Hepatocyte (in vitro differentiated cells): ENCODE measurements at regions not wholly inside any gene's neighbourhood (a gene's known extent, or its start where the extent isn't known, plus 50 kb on each side); places are given as distances from the start of the nearest gene placed in this dataset.

ENCODE experiments used
- DNase-seq: peaks from one replicate; pipeline ENCODE4 v3.0.0-alpha.2; 2016; ENCODE audit warnings: low spot score
- H2AFZ ChIP-seq: fragments of 200-600 bp; sonication (generic); 2 replicates; pipeline ENCODE4 v1.6.0; 2016; ENCODE audit warnings: antibody characterized with exemption, mild to moderate bottlenecking
- H3K27ac ChIP-seq: fragments of 200-600 bp; sonication (generic); 2 replicates; pipeline ENCODE4 v1.5.1; 2016; ENCODE audit warnings: mild to moderate bottlenecking
- H3K27me3 ChIP-seq: fragments of 200-600 bp; sonication (generic); 2 replicates; pipeline ENCODE4 v1.6.1; 2016
- H3K36me3 ChIP-seq: fragments of 200-600 bp; sonication (generic); replicated peaks from 2 replicates; pipeline ENCODE4 v1.5.1; 2016; ENCODE audit warnings: low read depth; ENCODE audit not compliant: insufficient read depth
- H3K4me1 ChIP-seq: fragments of 200-600 bp; sonication (generic); 2 replicates; pipeline ENCODE4 v1.5.1; 2016; ENCODE audit warnings: mild to moderate bottlenecking, moderate library complexity; ENCODE audit not compliant: insufficient read depth
- H3K4me2 ChIP-seq: fragments of 200-600 bp; sonication (generic); 2 replicates; pipeline ENCODE4 v1.6.0; 2016
- H3K4me3 ChIP-seq: fragments of 200-600 bp; sonication (generic); 2 replicates; pipeline ENCODE4 v1.5.1; 2016; ENCODE audit warnings: mild to moderate bottlenecking
- H3K79me2 ChIP-seq: fragments of 200-600 bp; sonication (generic); 2 replicates; pipeline ENCODE4 v1.6.0; 2017; ENCODE audit warnings: mild to moderate bottlenecking
- H3K9me2 ChIP-seq: fragments of 200-600 bp; sonication (generic); replicated peaks from 2 replicates; pipeline ENCODE4 v1.6.0; 2017; ENCODE audit warnings: mild to moderate bottlenecking; ENCODE audit not compliant: insufficient read depth
- H3K9me3 ChIP-seq: fragments of 200-600 bp; sonication (generic); 2 replicates; pipeline ENCODE4 v1.5.1; 2016; ENCODE audit warnings: low read depth, mild to moderate bottlenecking
- H4K20me1 ChIP-seq: fragments of 200-600 bp; sonication (generic); 2 replicates; pipeline ENCODE4 v1.6.0; 2016; ENCODE audit warnings: mild to moderate bottlenecking; ENCODE audit not compliant: insufficient read depth, poor library complexity, severe bottlenecking
- EZH2 ChIP-seq: fragments of 200-600 bp; sonication (generic); IDR thresholded peaks from 2 replicates; pipeline ENCODE4 v1.6.1; 2016; ENCODE audit warnings: antibody characterized with exemption, mild to moderate bottlenecking, borderline replicate concordance
- EZH2phosphoT487 ChIP-seq: fragments of 200-600 bp; sonication (generic); IDR thresholded peaks from one replicate; pipeline ENCODE4 v1.6.1; 2018; ENCODE audit warnings: antibody characterized with exemption, mild to moderate bottlenecking, low read depth, moderate library complexity; ENCODE audit not compliant: unreplicated experiment, severe bottlenecking
- WGBS: methylation state at CpG from one replicate; pipeline ENCODE4 v1.1.6; 2016; ENCODE audit warnings: low lambda C conversion rate; ENCODE audit errors: missing lambda C conversion rate; 5-methylcytosine and 5-hydroxymethylcytosine counted together
- TF ChIP-seq, protein P1 (sequence below): fragments of 200-600 bp; sonication (generic); IDR thresholded peaks from 2 replicates; pipeline ENCODE4 v1.5.1; 2016; ENCODE audit warnings: antibody characterized with exemption, mild to moderate bottlenecking; ENCODE audit not compliant: poor library complexity

GRCh38 chr11:116636341-116636929, 136.4 kb downstream of the BUD13 start:
- Histone ChIP-seq H3K9me3 (no peaks in the 10 kb centered on the region), H4K20me1 (no peaks in the 10 kb centered on the region), H3K4me1 (no peaks in the 10 kb centered on the region), H3K79me2 (no peaks in the 10 kb centered on the region), H3K27me3 (peaks cover 4% of the 10 kb centered on the region), H3K36me3 (no peaks in the 10 kb centered on the region), H3K9me2 (no peaks in the 10 kb centered on the region), H2AFZ (no peak overlapping the region), H3K4me2 (no peak overlapping the region), H3K27ac (no peak overlapping the region), H3K4me3 (no peak overlapping the region)
- DNase-seq = no peak
- WGBS = 87% methylated on average over 15 of the region's 15 CpGs
- TF ChIP-seq EZH2phosphoT487 (no peak), EZH2 (no peak)
- TF ChIP-seq, protein P1, sequence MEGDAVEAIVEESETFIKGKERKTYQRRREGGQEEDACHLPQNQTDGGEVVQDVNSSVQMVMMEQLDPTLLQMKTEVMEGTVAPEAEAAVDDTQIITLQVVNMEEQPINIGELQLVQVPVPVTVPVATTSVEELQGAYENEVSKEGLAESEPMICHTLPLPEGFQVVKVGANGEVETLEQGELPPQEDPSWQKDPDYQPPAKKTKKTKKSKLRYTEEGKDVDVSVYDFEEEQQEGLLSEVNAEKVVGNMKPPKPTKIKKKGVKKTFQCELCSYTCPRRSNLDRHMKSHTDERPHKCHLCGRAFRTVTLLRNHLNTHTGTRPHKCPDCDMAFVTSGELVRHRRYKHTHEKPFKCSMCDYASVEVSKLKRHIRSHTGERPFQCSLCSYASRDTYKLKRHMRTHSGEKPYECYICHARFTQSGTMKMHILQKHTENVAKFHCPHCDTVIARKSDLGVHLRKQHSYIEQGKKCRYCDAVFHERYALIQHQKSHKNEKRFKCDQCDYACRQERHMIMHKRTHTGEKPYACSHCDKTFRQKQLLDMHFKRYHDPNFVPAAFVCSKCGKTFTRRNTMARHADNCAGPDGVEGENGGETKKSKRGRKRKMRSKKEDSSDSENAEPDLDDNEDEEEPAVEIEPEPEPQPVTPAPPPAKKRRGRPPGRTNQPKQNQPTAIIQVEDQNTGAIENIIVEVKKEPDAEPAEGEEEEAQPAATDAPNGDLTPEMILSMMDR = no peak

GRCh38 chr11:116631201-116631600, 141.6 kb downstream of the BUD13 start:
- no peak for DNase-seq
- H3K27me3 ChIP-seq = no peaks in the 10 kb centered on the region
- H3K9me2 ChIP-seq = no peaks in the 10 kb centered on the region
- no peak for TF ChIP-seq EZH2phosphoT487
- no peak for TF ChIP-seq EZH2
- TF ChIP-seq, protein P1 = no peak
- no peaks in the 10 kb centered on the region for H3K9me3 ChIP-seq
- no peak overlapping the region for H2AFZ ChIP-seq
- H3K4me2 ChIP-seq = no peak overlapping the region
- H3K79me2 ChIP-seq = no peaks in the 10 kb centered on the region
- WGBS = 93% methylated on average over 3 of the region's 3 CpGs
- H3K36me3 ChIP-seq = no peaks in the 10 kb centered on the region
- no peaks in the 10 kb centered on the region for H4K20me1 ChIP-seq
- no peak overlapping the region for H3K4me3 ChIP-seq
- H3K27ac ChIP-seq = no peak overlapping the region
- no peaks in the 10 kb centered on the region for H3K4me1 ChIP-seq

DNA sequence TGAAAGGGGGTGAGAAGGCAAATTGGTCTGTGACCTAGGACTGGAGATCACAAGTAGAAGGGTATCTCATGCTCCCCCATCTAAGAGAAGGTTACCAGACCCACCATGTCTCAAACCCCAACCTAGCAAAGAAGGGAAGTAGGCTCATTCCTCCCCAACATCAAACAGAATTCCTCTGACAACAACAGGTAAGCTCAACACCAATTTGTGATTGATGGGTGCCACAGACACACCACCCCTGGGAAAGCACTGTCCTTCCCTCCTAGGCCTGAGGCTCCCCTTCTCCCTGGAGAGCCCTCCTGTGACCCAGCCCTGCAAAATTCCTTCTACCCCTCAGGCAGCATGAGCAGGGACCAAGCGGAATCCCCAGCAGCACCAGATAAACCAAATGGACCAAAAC, 154.3 kb downstream of the BUD13 start:
- no peak overlapping the region for H3K27ac ChIP-seq
- DNase-seq = no peak
- H3K9me3 ChIP-seq = no peaks in the 10 kb centered on the region
- H3K4me1 ChIP-seq = no peaks in the 10 kb centered on the region
- H4K20me1 ChIP-seq = no peaks in the 10 kb centered on the region
- no peaks in the 10 kb centered on the region for H3K9me2 ChIP-seq
- no peaks in the 10 kb centered on the region for H3K36me3 ChIP-seq
- TF ChIP-seq EZH2phosphoT487 (no peak), EZH2 (no peak)
- TF ChIP-seq, protein P1 = no peak
- no peak overlapping the region for H3K4me2 ChIP-seq
- H3K27me3 ChIP-seq = no peaks in the 10 kb centered on the region
- H3K4me3 ChIP-seq = no peak overlapping the region
- H2AFZ ChIP-seq = no peak overlapping the region
- H3K79me2 ChIP-seq = no peaks in the 10 kb centered on the region
- WGBS = 73% methylated on average over 1 of the region's 1 CpG
